ENCODE measurements at regions not wholly inside any gene's neighbourhood (a gene's known extent, or its start where the extent isn't known, plus 50 kb on each side); places are given as distances from the start of the nearest gene placed in this dataset.
A peak's percentile ranks its signal among the peaks of the same experiment; 100 is the strongest.

DNA sequence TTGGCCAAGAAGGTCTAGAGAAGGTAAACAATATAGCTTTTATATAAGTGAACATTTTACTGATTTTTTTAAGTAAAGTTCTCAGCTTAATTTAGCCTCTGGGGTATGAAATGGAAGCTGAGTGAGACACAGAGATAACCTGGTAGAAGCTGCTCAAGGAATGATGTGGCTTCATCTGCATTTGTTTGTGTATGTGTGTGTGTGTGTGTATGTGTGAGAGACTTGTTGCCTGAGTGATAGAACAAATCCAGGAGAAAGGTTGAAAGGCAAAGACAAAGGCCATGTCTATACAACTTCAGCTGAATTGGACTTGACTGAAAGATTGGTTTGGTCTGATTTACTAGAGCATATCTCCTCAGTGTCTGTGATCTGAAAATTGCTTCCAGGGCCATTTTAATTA lies 63.6 kb downstream of the PCDH7 start:
- H3K4me1 ChIP-seq (ENCODE audit: control insufficient read depth, insufficient read depth, low read length): peaks cover 7% of the 10 kb centered on the region; the same call in 1 of the 2 replicates
- no peak for DNase-seq (ENCODE audit: low read depth, low spot score)
- in situ Hi-C loops (cut with HindIII; ENCODE audit: low pct_unique_long_range_greater_than_20kb, low sequenced_read_pairs) (no loop called here), intact Hi-C loops (cut with micrococcal nuclease; ENCODE audit: unreplicated experiment) (no loop called here)
- TF ChIP-seq, protein P1, sequence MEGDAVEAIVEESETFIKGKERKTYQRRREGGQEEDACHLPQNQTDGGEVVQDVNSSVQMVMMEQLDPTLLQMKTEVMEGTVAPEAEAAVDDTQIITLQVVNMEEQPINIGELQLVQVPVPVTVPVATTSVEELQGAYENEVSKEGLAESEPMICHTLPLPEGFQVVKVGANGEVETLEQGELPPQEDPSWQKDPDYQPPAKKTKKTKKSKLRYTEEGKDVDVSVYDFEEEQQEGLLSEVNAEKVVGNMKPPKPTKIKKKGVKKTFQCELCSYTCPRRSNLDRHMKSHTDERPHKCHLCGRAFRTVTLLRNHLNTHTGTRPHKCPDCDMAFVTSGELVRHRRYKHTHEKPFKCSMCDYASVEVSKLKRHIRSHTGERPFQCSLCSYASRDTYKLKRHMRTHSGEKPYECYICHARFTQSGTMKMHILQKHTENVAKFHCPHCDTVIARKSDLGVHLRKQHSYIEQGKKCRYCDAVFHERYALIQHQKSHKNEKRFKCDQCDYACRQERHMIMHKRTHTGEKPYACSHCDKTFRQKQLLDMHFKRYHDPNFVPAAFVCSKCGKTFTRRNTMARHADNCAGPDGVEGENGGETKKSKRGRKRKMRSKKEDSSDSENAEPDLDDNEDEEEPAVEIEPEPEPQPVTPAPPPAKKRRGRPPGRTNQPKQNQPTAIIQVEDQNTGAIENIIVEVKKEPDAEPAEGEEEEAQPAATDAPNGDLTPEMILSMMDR (IDR thresholded peaks at IDR 0.05): no peak
- TF ChIP-seq SIN3A (IDR thresholded peaks at IDR 0.05; ENCODE audit: borderline replicate concordance, insufficient read depth, low read depth, low read length) (no peak), POLR2AphosphoS5 (IDR thresholded peaks at IDR 0.05; ENCODE audit: low read depth, low read length) (no peak), REST (IDR thresholded peaks at IDR 0.05; ENCODE audit: insufficient read depth in 1 of 2, low read depth in 2 of 2, low read length in 1 of 2) (no peak), TCF7L2 (IDR thresholded peaks at IDR 0.05; ENCODE audit: low read depth, low read length) (no peak)
- no peak for ATAC-seq
- no peaks in the 10 kb centered on the region for H3K27me3 ChIP-seq (ENCODE audit: control insufficient read depth, insufficient read depth, low read length)
- H3K4me3 ChIP-seq (ENCODE audit: low read depth in 2 of 2, low read length in 2 of 2): no peak overlapping the region
- CTCF ChIA-PET: no interaction called here
- POLR2A ChIA-PET: no interaction called here
- H3K36me3 ChIP-seq (ENCODE audit: control insufficient read depth, insufficient read depth, low read length): no peaks in the 10 kb centered on the region
- H3K27ac ChIP-seq (ENCODE audit: low read length): no peak overlapping the region
- BruUV-seq (replicated peaks): no TSS peak
- no peaks in the 10 kb centered on the region for H3K9me3 ChIP-seq (ENCODE audit: control insufficient read depth, insufficient read depth, low read depth, low read length)

DNA sequence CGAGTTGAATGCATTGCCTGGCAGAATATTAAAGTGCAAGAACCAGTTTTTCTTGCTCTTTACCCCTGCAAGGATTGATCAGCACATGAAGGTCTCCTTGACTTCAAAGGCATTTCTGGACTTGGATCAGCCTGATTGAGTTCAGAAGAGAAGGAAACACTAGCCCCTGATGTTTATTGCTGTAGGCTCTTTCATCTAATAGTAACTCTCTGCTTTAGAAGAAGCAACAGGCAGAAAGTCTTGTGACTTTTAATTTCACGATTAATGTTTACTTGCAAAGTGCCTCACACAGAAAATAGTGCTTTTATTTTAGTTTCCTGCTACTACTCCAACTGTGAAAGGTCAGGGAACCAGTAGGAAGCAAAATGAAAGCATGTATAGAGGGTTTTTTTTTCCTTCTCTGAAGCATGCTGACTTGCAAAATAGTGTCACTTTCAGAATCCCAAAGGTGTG lies 69.1 kb downstream of the PCDH7 start:
- ChIA-PET POLR2A (no interaction called here), CTCF (no interaction called here)
- intact Hi-C loops (cut with micrococcal nuclease; ENCODE audit: unreplicated experiment) (no loop called here), in situ Hi-C loops (cut with HindIII; ENCODE audit: low pct_unique_long_range_greater_than_20kb, low sequenced_read_pairs) (no loop called here)
- no TSS peak for BruUV-seq (replicated peaks)
- H3K27me3 ChIP-seq (ENCODE audit: control insufficient read depth, insufficient read depth, low read length): no peaks in the 10 kb centered on the region
- TF ChIP-seq SIN3A (IDR thresholded peaks at IDR 0.05; ENCODE audit: borderline replicate concordance, insufficient read depth, low read depth, low read length) (no peak), POLR2AphosphoS5 (IDR thresholded peaks at IDR 0.05; ENCODE audit: low read depth, low read length) (no peak), REST (IDR thresholded peaks at IDR 0.05; ENCODE audit: insufficient read depth in 1 of 2, low read depth in 2 of 2, low read length in 1 of 2) (no peak), TCF7L2 (IDR thresholded peaks at IDR 0.05; ENCODE audit: low read depth, low read length) (no peak)
- TF ChIP-seq, protein P1 (IDR thresholded peaks at IDR 0.05): no peak
- no peaks in the 10 kb centered on the region for H3K36me3 ChIP-seq (ENCODE audit: control insufficient read depth, insufficient read depth, low read length)
- no peak overlapping the region for H3K4me3 ChIP-seq (ENCODE audit: low read depth in 2 of 2, low read length in 2 of 2)
- H3K4me1 ChIP-seq (ENCODE audit: control insufficient read depth, insufficient read depth, low read length): peaks cover 14% of the 10 kb centered on the region
- DNase-seq (ENCODE audit: low read depth, low spot score) (no peak), ATAC-seq (no peak)
- H3K27ac ChIP-seq (ENCODE audit: low read length): peak overlapping the region; percentile 29; the same call in 1 of the 2 replicates
- no peaks in the 10 kb centered on the region for H3K9me3 ChIP-seq (ENCODE audit: control insufficient read depth, insufficient read depth, low read depth, low read length)

Data from Panc1 (cell line).